Kidney epithelial cell (primary cell): ENCODE measurements at regions not wholly inside any gene's neighbourhood (a gene's known extent, or its start where the extent isn't known, plus 50 kb on each side); places are given as distances from the start of the nearest gene placed in this dataset.
"Not testable (repeated sequence)": the region's sequence is repeated elsewhere in the genome, so short reads cannot be mapped to it uniquely, and the experiment has no call there.

Experiments used
- DNase-seq: peaks from one replicate; pipeline ENCODE4 v3.0.0-alpha.2; 2010; ENCODE audit warnings: low read depth
- H3K27me3 ChIP-seq: 2 replicates; pipeline ENCODE4 v1.6.0; 2011; ENCODE audit warnings: low read length; ENCODE audit not compliant: control insufficient read depth, insufficient read depth
- H3K36me3 ChIP-seq: 2 replicates; pipeline ENCODE4 v1.5.1; 2011; ENCODE audit warnings: low read length; ENCODE audit not compliant: control insufficient read depth, insufficient read depth
- H3K4me3 ChIP-seq: 2 replicates; pipeline ENCODE4 v1.5.1; 2011; ENCODE audit warnings: low read depth, mild to moderate bottlenecking, control low read depth, low read length
- TF ChIP-seq, protein P1 (sequence below): IDR thresholded peaks from 2 replicates; pipeline ENCODE4 v1.5.1; 2011; ENCODE audit warnings: mild to moderate bottlenecking, moderate library complexity, low read length, control low read depth, inconsistent platforms; ENCODE audit not compliant: insufficient read depth, poor library complexity, severe bottlenecking

DNA sequence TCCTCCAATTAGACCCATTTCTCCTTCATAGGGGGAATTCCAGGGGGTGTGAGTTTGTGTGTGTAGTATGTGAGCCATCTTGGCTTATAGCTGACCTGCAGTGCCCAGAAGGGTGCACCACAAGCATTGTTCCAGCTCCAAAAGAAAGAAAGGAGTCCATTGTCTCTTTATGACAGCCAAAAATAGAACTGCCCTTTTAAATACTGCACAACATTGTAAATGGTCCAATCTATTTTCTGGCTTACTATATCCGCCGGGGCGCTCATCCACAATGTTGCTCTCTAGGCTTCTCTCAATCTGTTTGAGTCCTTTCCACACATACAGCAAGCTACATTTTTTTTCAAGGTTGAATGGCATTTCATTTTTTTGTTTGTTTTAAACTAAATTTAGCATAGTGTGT is 517.5 kb downstream of the STK39 start:
- no peaks in the 10 kb centered on the region for H3K27me3 ChIP-seq
- DNase-seq, result no peak
- H3K36me3 ChIP-seq, result no peaks in the 10 kb centered on the region
- TF ChIP-seq, protein P1, sequence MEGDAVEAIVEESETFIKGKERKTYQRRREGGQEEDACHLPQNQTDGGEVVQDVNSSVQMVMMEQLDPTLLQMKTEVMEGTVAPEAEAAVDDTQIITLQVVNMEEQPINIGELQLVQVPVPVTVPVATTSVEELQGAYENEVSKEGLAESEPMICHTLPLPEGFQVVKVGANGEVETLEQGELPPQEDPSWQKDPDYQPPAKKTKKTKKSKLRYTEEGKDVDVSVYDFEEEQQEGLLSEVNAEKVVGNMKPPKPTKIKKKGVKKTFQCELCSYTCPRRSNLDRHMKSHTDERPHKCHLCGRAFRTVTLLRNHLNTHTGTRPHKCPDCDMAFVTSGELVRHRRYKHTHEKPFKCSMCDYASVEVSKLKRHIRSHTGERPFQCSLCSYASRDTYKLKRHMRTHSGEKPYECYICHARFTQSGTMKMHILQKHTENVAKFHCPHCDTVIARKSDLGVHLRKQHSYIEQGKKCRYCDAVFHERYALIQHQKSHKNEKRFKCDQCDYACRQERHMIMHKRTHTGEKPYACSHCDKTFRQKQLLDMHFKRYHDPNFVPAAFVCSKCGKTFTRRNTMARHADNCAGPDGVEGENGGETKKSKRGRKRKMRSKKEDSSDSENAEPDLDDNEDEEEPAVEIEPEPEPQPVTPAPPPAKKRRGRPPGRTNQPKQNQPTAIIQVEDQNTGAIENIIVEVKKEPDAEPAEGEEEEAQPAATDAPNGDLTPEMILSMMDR, result no peak
- no peak overlapping the region for H3K4me3 ChIP-seq

DNA sequence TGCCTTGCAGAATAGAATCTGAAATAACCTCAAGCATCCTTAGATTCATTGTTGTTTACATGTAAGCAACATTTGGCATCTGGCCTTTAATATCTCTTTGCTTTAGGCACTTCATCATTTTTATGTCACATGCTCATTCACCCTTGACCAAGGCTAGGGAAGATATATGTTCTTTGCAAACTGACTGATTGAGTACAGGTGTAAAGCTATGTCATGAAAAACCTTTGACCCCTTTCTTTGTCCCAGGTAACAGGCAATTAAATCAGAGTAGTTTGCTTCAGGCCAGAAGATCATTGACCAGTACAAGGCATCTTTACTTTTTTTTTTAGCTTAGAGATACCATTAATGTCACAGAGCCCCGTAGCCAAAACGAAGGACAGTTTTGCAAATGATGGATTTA is 520.6 kb downstream of the STK39 start:
- H3K27me3 ChIP-seq, result no peaks in the 10 kb centered on the region
- no peaks in the 10 kb centered on the region for H3K36me3 ChIP-seq
- TF ChIP-seq, protein P1, result no peak
- H3K4me3 ChIP-seq, result no peak overlapping the region
- no peak for DNase-seq

DNA sequence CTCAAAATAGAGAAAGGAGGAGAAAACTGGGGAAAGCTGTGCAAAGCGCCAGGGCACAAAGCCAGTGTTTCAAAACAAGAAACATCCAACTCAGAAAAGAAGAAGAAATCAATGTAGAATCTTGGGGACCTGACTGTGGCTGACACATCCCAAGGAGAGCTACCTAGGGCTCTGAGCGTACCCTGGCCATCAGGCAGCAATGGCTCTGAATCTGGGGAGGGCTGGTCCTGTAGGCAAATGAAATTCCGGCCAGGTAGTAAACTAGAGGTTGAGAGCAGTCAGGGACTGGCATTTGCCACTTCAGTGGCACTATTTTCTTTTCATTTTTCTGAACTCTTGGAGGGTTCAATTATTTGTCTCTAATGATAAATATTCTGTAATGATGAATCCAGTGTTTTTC is 525.8 kb downstream of the STK39 start:
- DNase-seq, result no peak
- H3K27me3 ChIP-seq, result no peaks in the 10 kb centered on the region
- H3K36me3 ChIP-seq, result no peaks in the 10 kb centered on the region
- H3K4me3 ChIP-seq, result no peak overlapping the region
- TF ChIP-seq, protein P1, result no peak

DNA sequence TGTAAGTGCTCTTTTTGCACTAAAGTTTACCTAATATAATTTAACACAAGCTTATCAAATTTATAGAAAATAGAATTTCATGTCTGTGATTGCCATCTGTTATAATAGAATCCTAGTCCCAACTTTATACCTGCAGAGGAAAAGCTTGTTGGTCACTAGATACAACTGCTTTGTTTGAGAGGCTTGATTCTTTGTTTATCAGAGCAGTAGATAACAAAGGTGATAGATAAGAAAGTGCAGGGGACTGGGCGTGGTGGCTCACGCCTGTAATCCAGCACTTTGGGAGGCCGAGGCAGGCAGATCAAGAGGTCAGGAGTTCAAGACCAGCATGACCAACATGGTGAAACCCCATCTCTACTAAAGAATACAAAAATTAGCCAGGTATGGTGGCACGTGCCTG is 528.0 kb downstream of the STK39 start:
- H3K4me3 ChIP-seq, result no peak overlapping the region
- DNase-seq, result no peak
- no peaks in the 10 kb centered on the region for H3K36me3 ChIP-seq
- no peaks in the 10 kb centered on the region for H3K27me3 ChIP-seq
- TF ChIP-seq, protein P1, result no peak

DNA sequence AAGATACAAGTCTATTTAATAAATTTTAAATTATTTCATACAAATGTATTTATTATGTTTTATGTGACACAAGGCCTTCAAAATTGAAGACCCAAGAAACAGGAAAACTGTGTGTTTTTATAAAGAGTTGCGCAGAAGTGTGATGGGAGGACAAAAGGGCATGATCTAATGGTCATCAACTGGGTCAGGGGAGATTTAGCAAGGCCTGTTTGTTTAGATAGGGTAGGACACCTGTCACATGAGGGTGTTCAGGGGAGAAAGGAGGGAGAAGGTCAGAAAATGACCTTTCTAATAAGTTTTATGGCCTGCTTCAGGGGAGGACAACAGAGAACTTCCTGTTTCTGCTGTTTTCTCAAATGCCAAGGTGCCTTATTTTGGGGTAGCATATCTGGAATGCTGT is 528.8 kb downstream of the STK39 start:
- Histone ChIP-seq H3K4me3 (no peak overlapping the region), H3K27me3 (no peaks in the 10 kb centered on the region), H3K36me3 (no peaks in the 10 kb centered on the region)
- DNase-seq, result no peak
- TF ChIP-seq, protein P1, result no peak

DNA sequence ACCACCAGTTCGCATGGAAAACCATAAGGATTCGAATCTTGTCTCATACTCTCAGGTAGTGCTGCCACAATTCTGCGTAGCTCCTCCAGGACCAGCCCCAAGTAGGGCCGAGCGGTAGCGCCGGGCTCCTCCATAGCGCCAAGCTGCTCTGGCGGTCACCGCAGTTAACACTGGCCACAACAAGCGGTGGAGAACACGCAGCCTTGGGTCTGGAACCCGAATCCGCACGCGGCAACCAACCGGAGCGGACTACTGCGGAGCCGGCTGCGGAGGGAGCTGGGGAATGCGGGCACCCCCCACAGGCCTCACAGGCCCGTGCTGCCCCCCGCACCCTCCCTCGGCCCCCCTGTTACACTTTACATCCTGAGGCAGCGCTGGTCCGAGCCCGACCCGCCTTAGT is 531.5 kb downstream of the STK39 start:
- no peak for DNase-seq
- Histone ChIP-seq H3K27me3 (no peaks in the 10 kb centered on the region), H3K4me3 (no peak overlapping the region), H3K36me3 (no peaks in the 10 kb centered on the region)
- TF ChIP-seq, protein P1, result no peak

DNA sequence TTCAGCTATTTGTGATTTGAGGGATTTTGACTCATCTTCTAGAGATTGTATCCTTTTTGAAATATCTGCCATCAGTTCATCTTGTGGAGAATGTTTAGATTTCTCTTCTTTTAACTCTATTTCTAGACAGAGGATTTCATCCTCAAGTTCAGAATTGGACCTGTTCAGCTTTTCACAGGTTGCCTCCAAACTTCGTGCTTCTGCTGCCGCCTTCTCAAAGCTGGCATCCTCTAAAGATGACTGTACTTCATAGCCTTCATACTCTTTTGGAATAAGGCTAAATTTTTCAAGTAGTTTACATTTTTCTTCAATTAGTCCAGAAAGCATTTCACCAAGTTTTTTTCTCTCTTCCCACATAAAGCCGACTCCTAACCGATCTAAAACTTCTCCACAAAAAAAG is 531.9 kb downstream of the STK39 start:
- not testable (repeated sequence) for DNase-seq, H3K27me3 ChIP-seq, H3K4me3 ChIP-seq, H3K36me3 ChIP-seq
